OCI-LY3 (cell line): ENCODE measurements at regions not wholly inside any gene's neighbourhood (a gene's known extent, or its start where the extent isn't known, plus 50 kb on each side); places are given as distances from the start of the nearest gene placed in this dataset.
"Not testable (repeated sequence)": the region's sequence is repeated elsewhere in the genome, so short reads cannot be mapped to it uniquely, and the experiment has no call there.

Source experiments
- H2AFZ ChIP-seq: fragments of 200-600, 300-600 bp; shearing (Covaris generic); 2 replicates; pipeline ENCODE4 v1.6.0; 2014; ENCODE audit warnings: antibody characterized with exemption, low read depth, low read length
- H3K27ac ChIP-seq: fragments of 200-600, 300-600 bp; sonication (generic); 2 replicates; pipeline ENCODE4 v1.5.1; 2014; ENCODE audit warnings: mild to moderate bottlenecking, low read length, moderate library complexity, mixed read lengths
- H3K27me3 ChIP-seq: fragments of 200-600, 300-600 bp; sonication (generic); 2 replicates; pipeline ENCODE4 v1.6.1; 2014; ENCODE audit warnings: low read depth, low read length, mixed read lengths
- H3K36me3 ChIP-seq: fragments of 200-600, 300-600 bp; sonication (generic); replicated peaks from 2 replicates; pipeline ENCODE3; 2014; ENCODE audit warnings: low read depth, low read length, mixed read lengths
- H3K4me1 ChIP-seq: fragments of 300-600, 200-600 bp; sonication (generic); 2 replicates; pipeline ENCODE4 v1.6.1; 2014; ENCODE audit warnings: low read length, mixed read lengths
- H3K4me2 ChIP-seq: fragments of 200-600, 300-600 bp; sonication (generic); 2 replicates; pipeline ENCODE4 v1.6.1; 2014; ENCODE audit warnings: low read length, mixed read lengths
- H3K4me3 ChIP-seq: fragments of 300-600, 200-600 bp; sonication (generic); 2 replicates; pipeline ENCODE4 v1.5.1; 2014; ENCODE audit warnings: antibody characterized with exemption, mild to moderate bottlenecking, low read length, moderate library complexity
- H3K79me2 ChIP-seq: fragments of 300-600, 200-600 bp; shearing (Covaris generic); 2 replicates; pipeline ENCODE4 v1.6.1; 2014; ENCODE audit warnings: mild to moderate bottlenecking, low read length, mixed read lengths
- H3K9ac ChIP-seq: fragments of 300-600, 200-600 bp; shearing (Covaris generic); 2 replicates; pipeline ENCODE4 v1.6.0; 2014; ENCODE audit warnings: mild to moderate bottlenecking, low read length, moderate library complexity
- H3K9me3 ChIP-seq: fragments of 200-600, 300-600 bp; shearing (Covaris generic); 2 replicates; pipeline ENCODE4 v1.6.1; 2014; ENCODE audit warnings: low read length, mixed read lengths; ENCODE audit not compliant: insufficient read depth
- H4K20me1 ChIP-seq: fragments of 200-600, 300-600 bp; sonication (generic); 2 replicates; pipeline ENCODE4 v1.6.1; 2016; ENCODE audit warnings: low read length, mixed read lengths; ENCODE audit not compliant: insufficient read depth
- CTCF ChIP-seq: fragments of 200-600, 300-600 bp; sonication (generic); IDR thresholded peaks from 2 replicates; pipeline ENCODE4 v1.5.1; 2014; ENCODE audit warnings: antibody characterized with exemption, low read length, low read depth
- EZH2phosphoT487 ChIP-seq: fragments of 200-600 bp; shearing (Covaris generic); IDR thresholded peaks from 2 replicates; pipeline ENCODE4 v1.6.1; 2018; ENCODE audit warnings: antibody characterized with exemption, mixed run types, low read depth

GRCh38 chr6:28839443-28840120 is 84.2 kb downstream of the TRIM27 start:
- Histone ChIP-seq H3K27ac (no peak overlapping the region), H3K4me3 (peak overlapping the region; percentile 86), H4K20me1 (no peaks in the 10 kb centered on the region), H3K79me2 (no peaks in the 10 kb centered on the region), H3K36me3 (no peaks in the 10 kb centered on the region), H2AFZ (peak overlapping the region; percentile 72), H3K27me3 (peaks cover 5% of the 10 kb centered on the region), H3K9me3 (no peaks in the 10 kb centered on the region), H3K4me2 (peak overlapping the region; percentile 76), H3K9ac (peak overlapping the region; percentile 69), H3K4me1 (peaks cover 6% of the 10 kb centered on the region)
- TF ChIP-seq CTCF (no peak), EZH2phosphoT487 (no peak)

- Histone ChIP-seq H3K27me3 (peaks cover 5% of the 10 kb centered on the region), H3K4me1 (peaks cover 6% of the 10 kb centered on the region), H2AFZ (no peak overlapping the region), H3K9me3 (no peaks in the 10 kb centered on the region), H3K27ac (no peak overlapping the region), H3K9ac (no peak overlapping the region), H3K4me3 (no peak overlapping the region), H4K20me1 (no peaks in the 10 kb centered on the region), H3K4me2 (no peak overlapping the region), H3K79me2 (no peaks in the 10 kb centered on the region), H3K36me3 (no peaks in the 10 kb centered on the region)
- TF ChIP-seq CTCF (no peak), EZH2phosphoT487 (no peak)
Measured at GRCh38 chr6:28841290-28841689, 82.5 kb downstream of the TRIM27 start.

GRCh38 chr6:28848756-28849155 is 75.0 kb downstream of the TRIM27 start:
- not testable (repeated sequence) for H4K20me1 ChIP-seq, H3K4me3 ChIP-seq, H3K79me2 ChIP-seq, H3K9me3 ChIP-seq, H3K4me2 ChIP-seq, H3K36me3 ChIP-seq, H3K27ac ChIP-seq, H2AFZ ChIP-seq, H3K9ac ChIP-seq, H3K27me3 ChIP-seq, H3K4me1 ChIP-seq
- peak; percentile 19; the same call in 1 of the 2 replicates for TF ChIP-seq CTCF
